ENCODE measurements at regions not wholly inside any gene's neighbourhood (a gene's known extent, or its start where the extent isn't known, plus 50 kb on each side); places are given as distances from the start of the nearest gene placed in this dataset.

GRCh38 chr22:49068861-49069500 is 758.7 kb downstream of the BRD1 start:
- H3K9me3 Mint-ChIP-seq, result no peaks in the 10 kb centered on the region
- no peaks in the 10 kb centered on the region for H3K36me3 Mint-ChIP-seq (ENCODE audit: insufficient read depth)
- no peak for ATAC-seq
- H3K4me1 Mint-ChIP-seq (ENCODE audit: low read depth), result no peaks in the 10 kb centered on the region
- H3K4me3 Mint-ChIP-seq, result no peak overlapping the region
- DNase-seq, result no peak
- peaks cover 5% of the 10 kb centered on the region for H3K27me3 Mint-ChIP-seq (ENCODE audit: low read depth)

- Mint-ChIP-seq H3K36me3 (ENCODE audit: insufficient read depth) (no peaks in the 10 kb centered on the region), H3K9me3 (no peaks in the 10 kb centered on the region), H3K4me3 (no peak overlapping the region), H3K27me3 (ENCODE audit: low read depth) (peaks cover 16% of the 10 kb centered on the region), H3K4me1 (ENCODE audit: low read depth) (no peaks in the 10 kb centered on the region)
- ATAC-seq, result no peak
- DNase-seq, result no peak
Measured at GRCh38 chr22:49067504-49067903, 760.2 kb downstream of the BRD1 start.

- Mint-ChIP-seq H3K36me3 (ENCODE audit: insufficient read depth) (no peaks in the 10 kb centered on the region), H3K27me3 (ENCODE audit: low read depth) (peaks cover 21% of the 10 kb centered on the region), H3K9me3 (no peaks in the 10 kb centered on the region), H3K4me1 (ENCODE audit: low read depth) (no peaks in the 10 kb centered on the region), H3K4me3 (no peak overlapping the region)
- ATAC-seq, result no peak
- DNase-seq, result no peak
Measured at GRCh38 chr22:49066619-49067018, 761.1 kb downstream of the BRD1 start.

GRCh38 chr22:49064836-49065235 is 762.8 kb downstream of the BRD1 start:
- Mint-ChIP-seq H3K4me1 (ENCODE audit: low read depth) (no peaks in the 10 kb centered on the region), H3K4me3 (no peak overlapping the region), H3K27me3 (ENCODE audit: low read depth) (peaks cover 27% of the 10 kb centered on the region), H3K36me3 (ENCODE audit: insufficient read depth) (no peaks in the 10 kb centered on the region), H3K9me3 (no peaks in the 10 kb centered on the region)
- DNase-seq, result no peak
- ATAC-seq, result no peak

- H3K4me1 Mint-ChIP-seq (ENCODE audit: low read depth), result no peaks in the 10 kb centered on the region
- no peaks in the 10 kb centered on the region for H3K36me3 Mint-ChIP-seq (ENCODE audit: insufficient read depth)
- peaks cover 29% of the 10 kb centered on the region for H3K27me3 Mint-ChIP-seq (ENCODE audit: low read depth)
- ATAC-seq, result no peak
- no peaks in the 10 kb centered on the region for H3K9me3 Mint-ChIP-seq
- no peak overlapping the region for H3K4me3 Mint-ChIP-seq
- DNase-seq, result no peak
Measured at GRCh38 chr22:49063545-49063890, 764.2 kb downstream of the BRD1 start.

GRCh38 chr22:49062802-49063544 is 764.7 kb downstream of the BRD1 start:
- H3K9me3 Mint-ChIP-seq, result no peaks in the 10 kb centered on the region
- H3K4me3 Mint-ChIP-seq, result no peak overlapping the region
- H3K36me3 Mint-ChIP-seq (ENCODE audit: insufficient read depth), result no peaks in the 10 kb centered on the region
- no peak for DNase-seq
- peaks cover 31% of the 10 kb centered on the region for H3K27me3 Mint-ChIP-seq (ENCODE audit: low read depth)
- ATAC-seq, result no peak
- no peaks in the 10 kb centered on the region for H3K4me1 Mint-ChIP-seq (ENCODE audit: low read depth)

- Mint-ChIP-seq H3K36me3 (ENCODE audit: insufficient read depth) (no peaks in the 10 kb centered on the region), H3K4me3 (no peak overlapping the region), H3K4me1 (ENCODE audit: low read depth) (no peaks in the 10 kb centered on the region), H3K27me3 (ENCODE audit: low read depth) (peaks cover 35% of the 10 kb centered on the region), H3K9me3 (no peaks in the 10 kb centered on the region)
- no peak for ATAC-seq
- DNase-seq, result no peak
Measured at GRCh38 chr22:49062155-49062801, 765.4 kb downstream of the BRD1 start.

- Mint-ChIP-seq H3K36me3 (ENCODE audit: insufficient read depth) (no peaks in the 10 kb centered on the region), H3K4me1 (ENCODE audit: low read depth) (no peaks in the 10 kb centered on the region), H3K27me3 (ENCODE audit: low read depth) (peaks cover 28% of the 10 kb centered on the region), H3K9me3 (no peaks in the 10 kb centered on the region), H3K4me3 (no peak overlapping the region)
- ATAC-seq, result no peak
- DNase-seq, result no peak
Measured at GRCh38 chr22:49057910-49058309, 769.8 kb downstream of the BRD1 start.

GRCh38 chr22:49056301-49056700 is 771.4 kb downstream of the BRD1 start:
- ATAC-seq (no peak), DNase-seq (no peak)
- Mint-ChIP-seq H3K36me3 (ENCODE audit: insufficient read depth) (no peaks in the 10 kb centered on the region), H3K4me3 (no peak overlapping the region), H3K4me1 (ENCODE audit: low read depth) (no peaks in the 10 kb centered on the region), H3K27me3 (ENCODE audit: low read depth) (peaks cover 19% of the 10 kb centered on the region), H3K9me3 (no peaks in the 10 kb centered on the region)

- H3K4me1 Mint-ChIP-seq (ENCODE audit: low read depth), result no peaks in the 10 kb centered on the region
- no peak for DNase-seq
- H3K27me3 Mint-ChIP-seq (ENCODE audit: low read depth), result peaks cover 15% of the 10 kb centered on the region
- H3K36me3 Mint-ChIP-seq (ENCODE audit: insufficient read depth), result no peaks in the 10 kb centered on the region
- no peak for ATAC-seq
- no peak overlapping the region for H3K4me3 Mint-ChIP-seq
- H3K9me3 Mint-ChIP-seq, result no peaks in the 10 kb centered on the region
Measured at GRCh38 chr22:49055406-49055805, 772.3 kb downstream of the BRD1 start.

GRCh38 chr22:49053578-49053977 is 774.1 kb downstream of the BRD1 start:
- no peaks in the 10 kb centered on the region for H3K36me3 Mint-ChIP-seq (ENCODE audit: insufficient read depth)
- ATAC-seq (no peak), DNase-seq (no peak)
- peaks cover 8% of the 10 kb centered on the region for H3K27me3 Mint-ChIP-seq (ENCODE audit: low read depth)
- H3K4me3 Mint-ChIP-seq, result no peak overlapping the region
- no peaks in the 10 kb centered on the region for H3K4me1 Mint-ChIP-seq (ENCODE audit: low read depth)
- H3K9me3 Mint-ChIP-seq, result no peaks in the 10 kb centered on the region

- no peaks in the 10 kb centered on the region for H3K36me3 Mint-ChIP-seq (ENCODE audit: insufficient read depth)
- H3K4me1 Mint-ChIP-seq (ENCODE audit: low read depth), result no peaks in the 10 kb centered on the region
- peak overlapping the region; percentile 69 for H3K4me3 Mint-ChIP-seq
- ATAC-seq, result no peak
- peaks cover 5% of the 10 kb centered on the region for H3K27me3 Mint-ChIP-seq (ENCODE audit: low read depth)
- DNase-seq, result no peak
- H3K9me3 Mint-ChIP-seq, result no peaks in the 10 kb centered on the region
Measured at GRCh38 chr22:49052560-49052959, 775.1 kb downstream of the BRD1 start.

GRCh38 chr22:49052023-49052538 is 775.6 kb downstream of the BRD1 start:
- DNase-seq (peak; percentile 58), ATAC-seq (peak; percentile 62 to 99)
- Mint-ChIP-seq H3K4me3 (peak overlapping the region; percentile 69), H3K36me3 (ENCODE audit: insufficient read depth) (no peaks in the 10 kb centered on the region), H3K27me3 (ENCODE audit: low read depth) (peaks cover 7% of the 10 kb centered on the region), H3K9me3 (no peaks in the 10 kb centered on the region), H3K4me1 (ENCODE audit: low read depth) (no peaks in the 10 kb centered on the region)

GRCh38 chr22:49051491-49052022 is 776.1 kb downstream of the BRD1 start:
- ATAC-seq (no peak), DNase-seq (no peak)
- Mint-ChIP-seq H3K4me1 (ENCODE audit: low read depth) (no peaks in the 10 kb centered on the region), H3K27me3 (ENCODE audit: low read depth) (peaks cover 6% of the 10 kb centered on the region), H3K9me3 (no peaks in the 10 kb centered on the region), H3K36me3 (ENCODE audit: insufficient read depth) (no peaks in the 10 kb centered on the region), H3K4me3 (no peak overlapping the region)
